ENCODE measurements at regions not wholly inside any gene's neighbourhood (a gene's known extent, or its start where the extent isn't known, plus 50 kb on each side); places are given as distances from the start of the nearest gene placed in this dataset.
"Not testable (repeated sequence)": the region's sequence is repeated elsewhere in the genome, so short reads cannot be mapped to it uniquely, and the experiment has no call there.

DNA sequence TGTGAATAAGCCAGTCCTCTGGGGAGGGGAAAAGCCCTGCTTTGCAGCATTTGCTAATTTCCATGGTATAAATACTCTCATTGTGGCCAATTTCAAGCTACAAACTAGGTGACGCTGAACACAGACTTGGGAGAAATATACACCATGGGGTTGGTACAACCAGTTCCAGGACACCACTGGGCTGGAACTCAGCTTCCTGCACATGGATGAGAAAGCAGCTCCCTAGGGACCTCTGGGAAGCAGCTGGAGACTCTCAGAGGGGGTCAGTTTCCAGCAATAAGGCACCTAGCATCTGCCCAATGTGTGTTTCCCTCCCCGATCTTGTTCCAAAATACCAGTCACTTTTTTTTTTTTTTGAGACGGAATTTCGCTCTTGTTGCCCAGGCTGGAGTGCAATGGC lies 56.8 kb upstream of the WDR11 start:
- DNase-seq: peak in 1 of 42 donors; percentile 9
- intact Hi-C loops (cut with DNase I): no loop called here

DNA sequence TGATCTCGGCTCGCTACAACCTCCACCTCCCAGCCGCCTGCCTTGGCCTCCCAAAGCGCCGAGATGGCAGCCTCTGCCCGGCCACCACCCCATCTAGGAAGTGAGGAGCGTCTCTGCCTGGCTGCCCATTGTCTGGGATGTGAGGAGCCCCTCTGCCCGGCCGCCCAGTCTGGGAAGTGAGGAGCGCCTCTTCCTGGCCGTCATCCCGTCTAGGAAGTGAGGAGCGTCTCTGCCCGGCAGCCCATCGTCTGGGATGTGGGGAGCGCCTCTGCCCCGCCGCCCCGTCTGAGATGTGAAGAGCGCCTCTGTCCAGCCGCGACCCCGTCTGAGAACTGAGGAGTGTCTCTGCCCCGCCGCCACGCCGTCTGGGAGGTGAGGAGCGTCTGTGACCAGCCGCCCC lies 52.9 kb upstream of the WDR11 start:
- DNase-seq; intact Hi-C loops (cut with DNase I): not testable (repeated sequence)

DNA sequence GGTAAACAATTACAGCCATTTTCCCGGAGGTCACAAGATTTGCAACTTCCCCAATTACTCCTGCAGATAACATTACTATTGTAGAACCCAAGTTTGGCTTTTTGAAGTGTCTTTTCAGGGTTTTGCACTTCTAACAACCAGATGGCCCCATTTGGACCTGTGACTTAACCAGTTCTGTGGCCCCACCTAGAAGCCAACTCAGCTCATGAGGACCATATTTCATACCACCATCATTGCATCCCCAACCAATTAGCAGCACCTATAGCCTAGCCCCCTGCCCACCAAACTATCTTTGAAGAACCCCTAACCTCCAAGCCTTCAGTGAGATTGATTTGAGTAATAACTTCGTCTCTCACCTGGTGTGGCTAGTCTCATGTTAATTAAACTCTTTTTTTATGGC lies 51.3 kb upstream of the WDR11 start:
- no peak for DNase-seq
- intact Hi-C loops (cut with DNase I): no loop called here

DNA sequence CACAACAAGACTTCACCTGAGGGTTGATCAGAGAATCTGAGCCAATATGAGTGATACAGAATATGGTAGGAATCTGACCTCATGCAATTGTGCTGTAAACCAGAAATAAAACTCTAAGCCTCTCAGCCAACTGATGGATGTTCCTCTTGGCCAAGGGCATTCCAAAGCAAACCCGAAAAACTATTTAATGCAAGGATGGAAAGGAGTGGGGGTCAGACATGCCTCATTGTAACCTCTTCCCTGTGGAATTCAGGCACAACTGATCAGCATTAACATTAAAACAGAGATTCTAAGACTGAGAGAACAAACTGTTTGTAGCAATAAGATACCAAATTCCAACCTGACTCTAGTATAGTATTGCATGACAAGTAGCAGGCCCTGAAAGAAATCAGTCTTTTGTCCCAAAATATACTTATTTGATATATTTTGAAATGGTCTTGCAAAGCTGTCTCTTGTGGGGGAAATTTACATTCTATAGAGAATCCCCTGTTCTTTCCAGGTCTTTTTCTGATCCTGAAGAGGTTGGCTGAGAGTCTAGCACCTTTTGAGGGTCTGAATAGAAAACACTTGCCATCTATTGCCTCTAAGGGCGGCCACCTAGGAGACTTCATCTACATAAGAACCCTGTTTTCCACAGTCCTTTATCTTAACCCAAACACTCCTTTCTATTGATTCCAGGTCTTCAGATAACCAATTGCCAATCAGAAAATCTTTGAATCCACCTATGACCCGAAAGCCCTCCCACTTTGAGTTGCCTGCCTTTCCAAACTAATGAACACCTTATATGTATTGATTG lies 50.4 kb upstream of the WDR11 start:
- no peak for DNase-seq
- intact Hi-C loops (cut with DNase I): no loop called here

All from head of caudate nucleus (tissue), 42 donors.